ENCODE measurements at regions not wholly inside any gene's neighbourhood (a gene's known extent, or its start where the extent isn't known, plus 50 kb on each side); places are given as distances from the start of the nearest gene placed in this dataset.

- no peaks in the 10 kb centered on the region for H3K4me1 ChIP-seq
- H3K27me3 ChIP-seq (ENCODE audit: control insufficient read depth, insufficient read depth, low read length): no peaks in the 10 kb centered on the region
- no peak overlapping the region for H3K27ac ChIP-seq
- H3K36me3 ChIP-seq (ENCODE audit: control insufficient read depth, insufficient read depth, low read length): no peaks in the 10 kb centered on the region
- H3K9me3 ChIP-seq (ENCODE audit: control insufficient read depth, low read length): no peaks in the 10 kb centered on the region
- H3K79me2 ChIP-seq: no peaks in the 10 kb centered on the region
- TF ChIP-seq CTCF (IDR thresholded peaks at IDR 0.05): no peak
- H3K4me2 ChIP-seq (ENCODE audit: low read length): no peak overlapping the region
- H3K9ac ChIP-seq: no peak overlapping the region
- H3K4me3 ChIP-seq (ENCODE audit: low read depth, low read length): no peak overlapping the region
- H2AFZ ChIP-seq: no peak overlapping the region
Measured at GRCh38 chr4:131207589-131207988, 1941.5 kb upstream of the PCDH10 start.

GRCh38 chr4:131248314-131248713 lies 1900.8 kb upstream of the PCDH10 start:
- Histone ChIP-seq H2AFZ (no peak overlapping the region), H3K4me3 (ENCODE audit: low read depth, low read length) (no peak overlapping the region), H3K36me3 (ENCODE audit: control insufficient read depth, insufficient read depth, low read length) (no peaks in the 10 kb centered on the region), H3K79me2 (no peaks in the 10 kb centered on the region), H3K9ac (no peak overlapping the region), H3K4me2 (ENCODE audit: low read length) (no peak overlapping the region), H3K9me3 (ENCODE audit: control insufficient read depth, low read length) (no peaks in the 10 kb centered on the region), H3K27me3 (ENCODE audit: control insufficient read depth, insufficient read depth, low read length) (no peaks in the 10 kb centered on the region), H3K27ac (no peak overlapping the region), H3K4me1 (no peaks in the 10 kb centered on the region)
- TF ChIP-seq CTCF (IDR thresholded peaks at IDR 0.05): no peak

- H2AFZ ChIP-seq: no peak overlapping the region
- TF ChIP-seq CTCF (IDR thresholded peaks at IDR 0.05): no peak
Measured at GRCh38 chr4:131251321-131251720, 1897.8 kb upstream of the PCDH10 start.

GRCh38 chr4:131257241-131257640 lies 1891.9 kb upstream of the PCDH10 start:
- H3K4me1 ChIP-seq: no peaks in the 10 kb centered on the region
- no peak overlapping the region for H3K4me2 ChIP-seq (ENCODE audit: low read length)
- no peak overlapping the region for H3K9ac ChIP-seq
- H3K79me2 ChIP-seq: no peaks in the 10 kb centered on the region
- no peaks in the 10 kb centered on the region for H3K9me3 ChIP-seq (ENCODE audit: control insufficient read depth, low read length)
- no peak overlapping the region for H3K27ac ChIP-seq
- no peaks in the 10 kb centered on the region for H3K27me3 ChIP-seq (ENCODE audit: control insufficient read depth, insufficient read depth, low read length)
- TF ChIP-seq CTCF (IDR thresholded peaks at IDR 0.05): no peak
- no peak overlapping the region for H3K4me3 ChIP-seq (ENCODE audit: low read depth, low read length)
- H2AFZ ChIP-seq: no peak overlapping the region
- no peaks in the 10 kb centered on the region for H3K36me3 ChIP-seq (ENCODE audit: control insufficient read depth, insufficient read depth, low read length)

More at GRCh38 chr4:131251321-131251720, 1897.8 kb upstream of the PCDH10 start:
- Histone ChIP-seq H3K27ac (no peak overlapping the region), H3K9ac (no peak overlapping the region), H3K4me1 (no peaks in the 10 kb centered on the region), H3K9me3 (ENCODE audit: control insufficient read depth, low read length) (no peaks in the 10 kb centered on the region), H3K79me2 (no peaks in the 10 kb centered on the region), H3K27me3 (ENCODE audit: control insufficient read depth, insufficient read depth, low read length) (no peaks in the 10 kb centered on the region), H3K4me2 (ENCODE audit: low read length) (no peak overlapping the region), H3K36me3 (ENCODE audit: control insufficient read depth, insufficient read depth, low read length) (no peaks in the 10 kb centered on the region), H3K4me3 (ENCODE audit: low read depth, low read length) (no peak overlapping the region)

GRCh38 chr4:131258361-131258760 lies 1890.7 kb upstream of the PCDH10 start:
- Histone ChIP-seq H3K4me2 (ENCODE audit: low read length) (no peak overlapping the region), H3K36me3 (ENCODE audit: control insufficient read depth, insufficient read depth, low read length) (no peaks in the 10 kb centered on the region), H3K27ac (no peak overlapping the region), H3K4me1 (no peaks in the 10 kb centered on the region), H3K9me3 (ENCODE audit: control insufficient read depth, low read length) (no peaks in the 10 kb centered on the region), H2AFZ (no peak overlapping the region), H3K4me3 (ENCODE audit: low read depth, low read length) (no peak overlapping the region), H3K79me2 (no peaks in the 10 kb centered on the region), H3K9ac (no peak overlapping the region), H3K27me3 (ENCODE audit: control insufficient read depth, insufficient read depth, low read length) (no peaks in the 10 kb centered on the region)
- no peak for TF ChIP-seq CTCF (IDR thresholded peaks at IDR 0.05)
